Common myeloid progenitor, CD34-positive (primary cell): ENCODE measurements at regions not wholly inside any gene's neighbourhood (a gene's known extent, or its start where the extent isn't known, plus 50 kb on each side); places are given as distances from the start of the nearest gene placed in this dataset.

ENCODE experiments used
- CTCF ChIA-PET: fragments of 350-600 bp; sonication (Branson Sonifier 250); formaldehyde crosslinking; loops from one replicate; lab custom pipeline; 2021; ENCODE audit warnings: antibody characterized with exemption; lab: Charles Lee
- POLR2A ChIA-PET: fragments of 350-600 bp; sonication (Branson Sonifier 250); formaldehyde crosslinking; loops from one replicate; lab custom pipeline; 2021; ENCODE audit warnings: antibody characterized with exemption; lab: Charles Lee
- DNase-seq, 3 donors: peaks; one replicate each; pipeline versions ENCODE4 v3.0.0 to v3.0.0-alpha.2; 2013
- H3K27ac ChIP-seq, 2 experiments: 1 replicate in 1 of 2; 2 replicates in 1 of 2; pipeline ENCODE4 v1.7.0; 2013; ENCODE audit warnings: inconsistent platforms in 2 of 2, low read length in 2 of 2, mild to moderate bottlenecking in 2 of 2, low read depth in 1 of 2, moderate library complexity in 1 of 2; ENCODE audit not compliant: severe bottlenecking in 2 of 2, insufficient read depth in 1 of 2, poor library complexity in 1 of 2
- H3K27me3 ChIP-seq, 5 experiments: replicated peaks in 2 of 5; 1 replicate in 3 of 5; 2 replicates in 2 of 5; pipeline versions ENCODE4 v1.6.1 to v1.7.0; 2013; ENCODE audit warnings: low read length in 4 of 5, mild to moderate bottlenecking in 2 of 5, moderate library complexity in 2 of 5, inconsistent platforms in 1 of 5; ENCODE audit not compliant: insufficient read depth in 5 of 5, control insufficient read depth in 4 of 5
- H3K36me3 ChIP-seq, 4 experiments: 1 replicate in 2 of 4; 2 replicates in 2 of 4; pipeline versions ENCODE4 v1.6.1 to v1.7.0; 2013; ENCODE audit warnings: low read length in 3 of 4, control low read depth in 1 of 4, mild to moderate bottlenecking in 1 of 4; ENCODE audit not compliant: control insufficient read depth in 4 of 4, insufficient read depth in 4 of 4
- H3K4me1 ChIP-seq, 4 experiments: 1 replicate in 3 of 4; 2 replicates in 1 of 4; pipeline versions ENCODE4 v1.6.1 to v1.7.1; 2013; ENCODE audit warnings: low read length in 3 of 4, mild to moderate bottlenecking in 3 of 4, control low read depth in 1 of 4, inconsistent platforms in 1 of 4, moderate library complexity in 1 of 4; ENCODE audit not compliant: control insufficient read depth in 4 of 4, insufficient read depth in 4 of 4; ENCODE audit errors: control extremely low read depth in 1 of 4
- H3K4me3 ChIP-seq, 7 experiments: 1 replicate in 4 of 7; 2 replicates in 3 of 7; pipeline versions ENCODE4 v1.5.1 to v1.7.0; 2013; ENCODE audit warnings: mild to moderate bottlenecking in 7 of 7, low read length in 6 of 7, moderate library complexity in 6 of 7, inconsistent platforms in 2 of 7, low read depth in 2 of 7, control low read depth in 1 of 7; ENCODE audit not compliant: insufficient read depth in 4 of 7, control insufficient read depth in 1 of 7; ENCODE audit errors: extremely low read depth in 1 of 7
- H3K9me3 ChIP-seq, 5 experiments: 1 replicate in 4 of 5; 2 replicates in 1 of 5; pipeline versions ENCODE4 v1.6.1 to v1.7.1; 2013; ENCODE audit warnings: low read length in 4 of 5, mild to moderate bottlenecking in 2 of 5, inconsistent platforms in 1 of 5, low read depth in 1 of 5, moderate library complexity in 1 of 5; ENCODE audit not compliant: control insufficient read depth in 4 of 5, insufficient read depth in 2 of 5; ENCODE audit errors: control extremely low read depth in 1 of 5
- WGBS: methylation state at CpG from one replicate; pipeline ENCODE4 v1.1.5; 2013; ENCODE audit not compliant: insufficient coverage; 5-methylcytosine and 5-hydroxymethylcytosine counted together

GRCh38 chr4:85114526-85114925 lies 148.0 kb upstream of the WDFY3 start:
- ChIA-PET CTCF (no interaction called here), POLR2A (no interaction called here)
- Histone ChIP-seq H3K4me1 (no peaks in the 10 kb centered on the region), H3K36me3 (no peaks in the 10 kb centered on the region), H3K4me3 (no peak overlapping the region), H3K27me3 (no peaks in the 10 kb centered on the region), H3K9me3 (no peaks in the 10 kb centered on the region), H3K27ac (no peak overlapping the region)
- no CpG with 5 or more reads among the region's 3 CpGs for WGBS
- DNase-seq: no peak

- POLR2A ChIA-PET: no interaction called here
- CTCF ChIA-PET: interaction anchor here (1.5 kb wide), 1 partner anchor 32 kb away, joined by 5 read pairs; no protein-coding TSS in a partner anchor
- no peaks in the 10 kb centered on the region for H3K27me3 ChIP-seq
Observed at GRCh38 chr4:85116008-85116407, 149.5 kb upstream of the WDFY3 start.

GRCh38 chr4:85125688-85126087 lies 159.2 kb upstream of the WDFY3 start:
- no peak overlapping the region for H3K4me3 ChIP-seq
- H3K36me3 ChIP-seq: no peaks in the 10 kb centered on the region
- H3K27ac ChIP-seq: no peak overlapping the region
- no CpG with 5 or more reads among the region's 1 CpG for WGBS
- H3K9me3 ChIP-seq: no peaks in the 10 kb centered on the region
- H3K4me1 ChIP-seq: no peaks in the 10 kb centered on the region
- CTCF ChIA-PET: no interaction called here
- POLR2A ChIA-PET: no interaction called here
- H3K27me3 ChIP-seq: no peaks in the 10 kb centered on the region
- no peak for DNase-seq

More at GRCh38 chr4:85116008-85116407, 149.5 kb upstream of the WDFY3 start:
- Histone ChIP-seq H3K4me3 (no peak overlapping the region), H3K27ac (no peak overlapping the region), H3K9me3 (no peaks in the 10 kb centered on the region), H3K4me1 (no peaks in the 10 kb centered on the region), H3K36me3 (no peaks in the 10 kb centered on the region)
- no peak for DNase-seq

GRCh38 chr4:85126991-85127591 lies 160.6 kb upstream of the WDFY3 start:
- Histone ChIP-seq H3K4me1 (no peaks in the 10 kb centered on the region), H3K27ac (no peak overlapping the region), H3K27me3 (no peaks in the 10 kb centered on the region), H3K9me3 (no peaks in the 10 kb centered on the region), H3K4me3 (no peak overlapping the region), H3K36me3 (no peaks in the 10 kb centered on the region)
- ChIA-PET POLR2A (no interaction called here), CTCF (no interaction called here)
- DNase-seq: no peak
- WGBS: 93% methylated on average over 6 of the region's 6 CpGs

- POLR2A ChIA-PET: no interaction called here
- H3K27me3 ChIP-seq: no peaks in the 10 kb centered on the region
- WGBS: 84% methylated on average over 10 of the region's 10 CpGs
- no peaks in the 10 kb centered on the region for H3K36me3 ChIP-seq
- no peak overlapping the region for H3K27ac ChIP-seq
- no peaks in the 10 kb centered on the region for H3K4me1 ChIP-seq
- H3K9me3 ChIP-seq: no peaks in the 10 kb centered on the region
- CTCF ChIA-PET: interaction anchor here (1.2 kb wide), 1 partner anchor 19 kb away, joined by 4 read pairs; no protein-coding TSS in a partner anchor
- no peak overlapping the region for H3K4me3 ChIP-seq
- DNase-seq: peak; percentile 11 to 40 (median 33)
Observed at GRCh38 chr4:85127653-85128052, 161.2 kb upstream of the WDFY3 start.

GRCh38 chr4:85128246-85129204 lies 162.0 kb upstream of the WDFY3 start:
- H3K9me3 ChIP-seq: no peaks in the 10 kb centered on the region
- 94% methylated on average over 8 of the region's 18 CpGs for WGBS
- no peaks in the 10 kb centered on the region for H3K36me3 ChIP-seq
- no peak overlapping the region for H3K27ac ChIP-seq
- H3K4me1 ChIP-seq: no peaks in the 10 kb centered on the region
- DNase-seq: no peak
- ChIA-PET POLR2A (no interaction called here), CTCF (interaction anchor here (0.6 to 1.2 kb wide), 2 partner anchors 18 to 33 kb away, joined by 3 to 4 read pairs; no protein-coding TSS in a partner anchor)
- no peak overlapping the region for H3K4me3 ChIP-seq
- H3K27me3 ChIP-seq: no peaks in the 10 kb centered on the region
